Glutamatergic neuron (in vitro differentiated cells): ENCODE measurements at regions not wholly inside any gene's neighbourhood (a gene's known extent, or its start where the extent isn't known, plus 50 kb on each side); places are given as distances from the start of the nearest gene placed in this dataset.

Source experiments
- DNase-seq: peaks from one replicate; pipeline ENCODE4 v3.0.0; 2022
- H3K27ac Mint-ChIP-seq: one replicate; pipeline ENCODE4 v1.8.0; 2020; ENCODE audit warnings: mild to moderate bottlenecking, mixed read lengths, inconsistent platforms; ENCODE audit not compliant: unreplicated experiment
- H3K27me3 Mint-ChIP-seq: one replicate; pipeline ENCODE4 v1.8.0; 2020; ENCODE audit warnings: mild to moderate bottlenecking, moderate library complexity, mixed read lengths, inconsistent platforms; ENCODE audit not compliant: unreplicated experiment
- H3K36me3 Mint-ChIP-seq: one replicate; pipeline ENCODE4 v1.8.0; 2020; ENCODE audit warnings: mild to moderate bottlenecking, mixed read lengths, inconsistent platforms; ENCODE audit not compliant: unreplicated experiment
- H3K4me1 Mint-ChIP-seq: one replicate; pipeline ENCODE4 v1.8.0; 2020; ENCODE audit warnings: mild to moderate bottlenecking, low read depth, mixed read lengths, inconsistent platforms; ENCODE audit not compliant: unreplicated experiment
- H3K4me3 Mint-ChIP-seq: one replicate; pipeline ENCODE4 v1.8.0; 2020; ENCODE audit warnings: mild to moderate bottlenecking, mixed read lengths, inconsistent platforms; ENCODE audit not compliant: unreplicated experiment
- H3K9me3 Mint-ChIP-seq: one replicate; pipeline ENCODE4 v1.8.0; 2020; ENCODE audit warnings: mild to moderate bottlenecking, moderate library complexity, mixed read lengths, inconsistent platforms; ENCODE audit not compliant: unreplicated experiment
- TF ChIP-seq, protein P1 (sequence below): fragments of 200-600 bp; sonication (generic); IDR thresholded peaks from one replicate; pipeline ENCODE4 v1.5.0; 2021; ENCODE audit not compliant: partially characterized antibody, unreplicated experiment

DNA sequence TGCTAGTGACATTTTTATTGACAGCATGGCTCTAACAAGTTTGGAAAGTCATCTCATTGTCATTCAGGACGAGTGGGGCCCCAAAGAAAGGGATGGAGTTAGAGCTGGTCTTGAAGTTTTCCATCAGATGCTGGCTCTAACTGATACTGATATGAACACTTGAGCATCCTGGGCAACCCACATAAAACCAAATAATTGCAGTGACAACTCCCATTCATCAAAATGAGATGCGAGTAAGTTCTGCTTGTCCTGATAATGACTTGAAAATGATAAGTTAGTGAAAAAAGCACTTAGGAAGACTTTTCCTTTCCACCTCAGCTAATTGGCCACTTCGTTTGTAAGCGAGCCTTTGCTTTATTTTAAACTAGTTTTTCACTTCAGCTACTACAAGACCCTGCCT, 147.6 kb downstream of the SP3 start:
- no peaks in the 10 kb centered on the region for H3K36me3 Mint-ChIP-seq
- DNase-seq: no peak
- no peaks in the 10 kb centered on the region for H3K4me1 Mint-ChIP-seq
- TF ChIP-seq, protein P1, sequence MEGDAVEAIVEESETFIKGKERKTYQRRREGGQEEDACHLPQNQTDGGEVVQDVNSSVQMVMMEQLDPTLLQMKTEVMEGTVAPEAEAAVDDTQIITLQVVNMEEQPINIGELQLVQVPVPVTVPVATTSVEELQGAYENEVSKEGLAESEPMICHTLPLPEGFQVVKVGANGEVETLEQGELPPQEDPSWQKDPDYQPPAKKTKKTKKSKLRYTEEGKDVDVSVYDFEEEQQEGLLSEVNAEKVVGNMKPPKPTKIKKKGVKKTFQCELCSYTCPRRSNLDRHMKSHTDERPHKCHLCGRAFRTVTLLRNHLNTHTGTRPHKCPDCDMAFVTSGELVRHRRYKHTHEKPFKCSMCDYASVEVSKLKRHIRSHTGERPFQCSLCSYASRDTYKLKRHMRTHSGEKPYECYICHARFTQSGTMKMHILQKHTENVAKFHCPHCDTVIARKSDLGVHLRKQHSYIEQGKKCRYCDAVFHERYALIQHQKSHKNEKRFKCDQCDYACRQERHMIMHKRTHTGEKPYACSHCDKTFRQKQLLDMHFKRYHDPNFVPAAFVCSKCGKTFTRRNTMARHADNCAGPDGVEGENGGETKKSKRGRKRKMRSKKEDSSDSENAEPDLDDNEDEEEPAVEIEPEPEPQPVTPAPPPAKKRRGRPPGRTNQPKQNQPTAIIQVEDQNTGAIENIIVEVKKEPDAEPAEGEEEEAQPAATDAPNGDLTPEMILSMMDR: no peak
- no peaks in the 10 kb centered on the region for H3K27me3 Mint-ChIP-seq
- H3K4me3 Mint-ChIP-seq: no peak overlapping the region
- H3K9me3 Mint-ChIP-seq: no peaks in the 10 kb centered on the region
- no peak overlapping the region for H3K27ac Mint-ChIP-seq

- no peaks in the 10 kb centered on the region for H3K4me1 Mint-ChIP-seq
- DNase-seq: no peak
- H3K27me3 Mint-ChIP-seq: no peaks in the 10 kb centered on the region
- no peaks in the 10 kb centered on the region for H3K9me3 Mint-ChIP-seq
- no peak overlapping the region for H3K4me3 Mint-ChIP-seq
- H3K27ac Mint-ChIP-seq: no peak overlapping the region
- TF ChIP-seq, protein P1: no peak
- no peaks in the 10 kb centered on the region for H3K36me3 Mint-ChIP-seq
Measured at GRCh38 chr2:173818285-173818684, 146.9 kb downstream of the SP3 start.

GRCh38 chr2:173819852-173820251, 145.3 kb downstream of the SP3 start:
- Mint-ChIP-seq H3K9me3 (no peaks in the 10 kb centered on the region), H3K27ac (no peak overlapping the region), H3K4me1 (no peaks in the 10 kb centered on the region), H3K27me3 (no peaks in the 10 kb centered on the region), H3K4me3 (no peak overlapping the region), H3K36me3 (no peaks in the 10 kb centered on the region)
- TF ChIP-seq, protein P1: no peak
- no peak for DNase-seq

DNA sequence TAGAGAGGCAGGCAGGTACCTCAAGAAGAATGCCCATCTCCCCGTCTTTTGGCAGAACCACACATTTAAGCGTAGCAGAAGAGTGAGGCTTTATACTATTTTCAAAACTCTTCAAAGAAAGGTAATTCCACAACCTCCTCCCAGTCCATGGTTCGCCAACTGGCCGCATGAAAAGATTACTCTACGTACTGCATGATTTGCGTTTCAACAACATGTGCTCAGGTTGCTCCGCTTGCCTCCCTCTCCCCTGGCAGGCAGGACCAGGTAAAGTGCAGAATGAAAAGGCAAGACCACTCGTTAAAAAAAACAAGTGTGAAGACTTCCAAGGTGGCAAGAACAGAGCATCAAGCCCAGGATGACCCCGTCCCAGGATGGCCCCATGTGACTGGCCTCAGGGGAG, 143.7 kb downstream of the SP3 start:
- Mint-ChIP-seq H3K4me1 (no peaks in the 10 kb centered on the region), H3K27ac (no peak overlapping the region), H3K27me3 (no peaks in the 10 kb centered on the region), H3K36me3 (no peaks in the 10 kb centered on the region), H3K9me3 (no peaks in the 10 kb centered on the region), H3K4me3 (no peak overlapping the region)
- no peak for DNase-seq
- TF ChIP-seq, protein P1: no peak

- no peaks in the 10 kb centered on the region for H3K4me1 Mint-ChIP-seq
- no peaks in the 10 kb centered on the region for H3K9me3 Mint-ChIP-seq
- TF ChIP-seq, protein P1: no peak
- no peak overlapping the region for H3K4me3 Mint-ChIP-seq
- H3K27me3 Mint-ChIP-seq: no peaks in the 10 kb centered on the region
- DNase-seq: no peak
- no peak overlapping the region for H3K27ac Mint-ChIP-seq
- no peaks in the 10 kb centered on the region for H3K36me3 Mint-ChIP-seq
Measured at GRCh38 chr2:173822889-173823542, 142.2 kb downstream of the SP3 start.
